DMS153 treated with DMSO at 0.1 percent for 48 hours (cell line): ENCODE measurements at regions not wholly inside any gene's neighbourhood (a gene's known extent, or its start where the extent isn't known, plus 50 kb on each side); places are given as distances from the start of the nearest gene placed in this dataset.
"Not testable (repeated sequence)": the region's sequence is repeated elsewhere in the genome, so short reads cannot be mapped to it uniquely, and the experiment has no call there.

Source experiments
- DNase-seq: peaks from one replicate; lab custom pipeline; 2025; ENCODE audit not compliant: unreplicated experiment; lab: John Stamatoyannopoulos, UW

DNA sequence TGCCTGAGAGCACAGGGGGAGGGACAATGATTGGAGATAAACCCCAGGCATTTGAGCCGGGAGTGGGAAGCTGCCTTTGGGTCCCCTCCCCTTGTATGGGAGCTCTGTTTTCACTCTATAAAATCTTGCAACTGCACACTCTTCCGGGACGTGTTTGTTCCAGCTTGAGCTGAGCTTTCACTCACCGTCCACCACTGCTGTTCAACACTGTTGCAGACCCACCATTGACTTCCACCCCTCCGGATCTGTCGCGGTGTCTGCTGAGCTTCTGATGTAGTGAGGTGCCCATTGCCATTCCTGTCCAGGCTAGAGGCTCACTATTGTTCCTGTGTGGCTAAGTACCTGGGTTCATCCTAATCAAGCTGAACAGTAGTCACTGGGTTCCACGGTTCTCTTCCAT lies 231.6 kb upstream of the CWC22 start:
- DNase-seq, result no peak

DNA sequence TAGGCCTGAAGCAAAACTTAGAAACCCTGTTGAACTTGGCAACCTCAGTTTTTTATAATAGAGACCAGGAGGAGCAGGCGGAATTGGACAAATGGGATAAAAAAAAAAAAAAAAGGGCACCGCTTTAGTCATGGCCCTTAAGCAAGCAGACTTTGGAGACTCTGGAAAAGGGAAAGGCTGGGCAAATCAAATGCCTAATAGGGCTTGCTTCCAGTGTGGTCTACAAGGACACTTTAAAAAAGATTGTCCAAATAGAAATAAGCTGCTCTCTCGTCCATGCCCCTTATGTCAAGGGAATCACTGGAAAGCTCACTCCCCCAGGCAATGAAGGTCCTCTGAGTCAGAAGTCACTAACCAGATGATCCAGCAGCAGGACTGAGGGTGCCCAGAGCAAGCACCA lies 229.0 kb upstream of the CWC22 start:
- not testable (repeated sequence) for DNase-seq

GRCh38 chr2:180235506-180235905 lies 228.4 kb upstream of the CWC22 start:
- not testable (repeated sequence) for DNase-seq

DNA sequence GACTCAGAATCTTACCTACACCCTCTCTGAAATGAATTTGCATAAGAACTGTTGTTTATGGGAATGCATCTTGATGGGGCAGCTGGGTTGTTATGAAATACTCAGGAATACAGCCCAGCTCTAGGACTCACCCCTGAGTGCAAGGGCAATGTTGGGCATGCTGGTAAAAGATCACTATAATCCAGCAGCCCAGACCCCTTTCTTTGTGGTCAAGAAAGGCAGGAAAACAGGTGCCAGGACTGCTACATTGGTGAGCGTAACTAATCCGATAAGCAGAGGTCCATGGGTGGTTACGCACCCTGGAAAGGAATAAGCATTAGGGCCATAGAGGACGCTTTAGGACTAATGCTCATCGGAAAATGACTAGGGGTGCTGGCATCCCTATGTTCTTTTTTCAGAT lies 227.9 kb upstream of the CWC22 start:
- not testable (repeated sequence) for DNase-seq

DNA sequence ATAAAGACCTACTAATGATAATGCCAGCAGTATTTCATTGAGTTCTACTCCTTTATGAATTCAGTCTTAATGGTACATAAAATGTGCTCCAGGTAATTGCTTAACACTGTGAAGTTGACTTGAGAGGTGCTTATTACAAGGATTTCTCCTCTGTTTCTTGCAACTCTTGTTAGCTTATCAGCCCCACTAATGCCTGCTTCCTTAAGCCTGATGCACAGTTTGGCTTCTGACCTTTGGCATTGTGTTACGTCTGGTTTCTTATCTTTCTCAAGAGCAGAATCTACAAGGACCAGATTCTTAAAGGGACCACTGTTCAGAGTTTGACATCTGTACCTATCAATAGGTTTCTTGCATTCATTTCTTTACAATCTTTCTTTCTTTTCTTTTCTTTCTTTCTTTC lies 223.9 kb upstream of the CWC22 start:
- DNase-seq, result no peak

DNA sequence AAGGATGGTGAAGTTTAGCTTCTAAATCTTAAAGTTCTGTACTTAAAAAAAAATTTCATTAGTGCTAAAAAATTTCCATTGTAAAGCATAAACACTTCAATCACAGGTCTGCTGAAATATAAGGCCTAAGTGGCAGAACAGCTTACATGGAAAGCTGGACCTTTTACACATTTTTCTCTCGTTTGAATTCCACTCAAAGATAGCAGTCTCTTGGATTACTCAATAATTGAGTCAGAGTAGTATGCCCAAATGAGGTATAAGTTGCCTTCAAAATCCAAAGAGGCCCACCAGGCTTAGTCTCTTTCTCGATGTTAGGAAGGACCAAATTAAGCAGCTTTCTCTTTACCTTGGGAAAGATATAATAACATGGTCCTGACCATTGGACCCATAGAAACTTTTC lies 220.4 kb upstream of the CWC22 start:
- no peak for DNase-seq

DNA sequence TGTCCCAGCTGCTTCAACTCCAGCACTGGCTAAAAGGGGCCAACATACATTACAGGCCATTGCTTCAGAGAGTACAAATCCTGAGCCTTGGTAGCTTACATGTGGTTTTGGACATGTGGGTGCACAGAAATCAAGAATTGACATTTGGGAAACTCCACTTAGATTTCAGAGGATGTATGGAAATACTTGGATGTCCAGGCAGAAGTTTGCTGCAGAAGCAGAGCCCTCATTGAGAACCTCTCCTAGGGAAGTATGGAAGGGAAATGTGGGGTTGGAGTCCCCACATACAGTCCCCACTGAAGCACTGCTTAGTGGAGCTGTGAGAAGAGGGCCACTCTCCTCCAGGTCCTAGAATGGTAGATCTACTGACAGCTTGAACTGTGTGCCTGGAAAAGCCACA lies 218.0 kb upstream of the CWC22 start:
- DNase-seq, result no peak

DNA sequence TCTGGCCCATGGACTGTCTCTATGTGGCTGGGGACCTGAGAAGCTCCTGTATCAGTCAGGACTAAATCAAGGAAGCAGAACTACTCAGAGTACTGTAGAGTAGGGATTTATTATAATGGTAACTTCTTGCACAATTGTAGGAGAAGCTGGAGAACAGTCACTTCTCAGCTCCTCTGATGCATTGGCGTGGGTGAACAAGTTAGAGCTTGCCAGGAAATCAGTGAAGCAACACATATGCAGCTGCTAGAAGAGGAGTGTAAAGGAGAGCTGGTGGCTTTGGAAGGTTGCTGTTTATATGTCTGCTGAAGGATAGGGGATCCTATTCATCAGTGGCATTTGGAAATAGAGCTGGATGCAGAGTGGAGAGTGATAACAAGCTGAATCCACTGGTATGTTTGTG lies 215.5 kb upstream of the CWC22 start:
- no peak for DNase-seq

DNA sequence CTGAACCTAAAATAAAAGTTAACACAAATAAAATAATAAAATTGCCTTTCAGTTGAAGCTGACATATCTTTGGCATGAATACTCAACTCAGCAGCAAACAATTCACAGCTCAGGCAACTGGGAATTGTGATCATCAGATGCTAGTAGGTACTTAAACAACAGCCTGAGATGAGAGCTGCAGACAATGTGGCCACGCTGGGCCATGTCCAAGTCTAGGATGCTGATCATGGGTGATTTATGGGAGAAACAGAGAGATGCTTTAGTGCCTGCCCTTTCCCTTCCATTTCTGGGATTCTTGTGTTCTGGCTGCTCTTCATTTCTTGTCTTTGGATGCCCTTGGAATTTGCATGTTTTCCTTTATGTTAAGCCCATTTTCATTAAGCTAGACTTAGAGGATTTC lies 212.4 kb upstream of the CWC22 start:
- no peak for DNase-seq

GRCh38 chr2:180208841-180209240 lies 201.7 kb upstream of the CWC22 start:
- DNase-seq, result no peak

DNA sequence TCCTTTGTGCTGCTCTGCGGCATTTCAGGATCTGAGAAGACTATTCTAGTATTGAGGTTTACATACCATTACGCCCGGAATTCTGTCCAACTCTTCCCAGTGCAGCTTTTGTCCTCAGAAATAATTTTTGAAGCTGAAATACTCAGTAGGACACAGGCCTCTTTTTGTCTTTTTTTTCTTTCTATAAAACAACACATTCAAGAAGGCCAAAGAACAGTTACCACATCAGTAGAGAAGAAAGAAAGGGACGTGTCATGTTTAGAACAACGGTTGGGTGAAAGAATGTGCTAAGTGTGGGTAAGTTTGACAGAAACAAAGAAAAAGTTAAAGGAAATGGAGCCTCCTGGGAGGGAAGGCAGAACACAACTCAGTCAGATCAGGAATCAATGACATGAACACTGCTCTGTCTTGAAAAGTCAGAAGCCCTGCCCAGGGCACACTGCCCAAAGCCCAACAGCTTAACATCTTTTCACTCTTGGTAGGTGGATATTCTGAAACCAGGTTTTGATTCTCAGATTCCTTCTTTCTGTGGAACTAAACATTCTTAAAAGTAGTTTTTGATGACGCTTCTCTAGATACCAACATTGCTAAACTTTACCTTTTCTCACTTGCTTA lies 198.6 kb upstream of the CWC22 start:
- no peak for DNase-seq

- DNase-seq, result no peak
Measured at GRCh38 chr2:180203972-180204371, 196.9 kb upstream of the CWC22 start.

DNA sequence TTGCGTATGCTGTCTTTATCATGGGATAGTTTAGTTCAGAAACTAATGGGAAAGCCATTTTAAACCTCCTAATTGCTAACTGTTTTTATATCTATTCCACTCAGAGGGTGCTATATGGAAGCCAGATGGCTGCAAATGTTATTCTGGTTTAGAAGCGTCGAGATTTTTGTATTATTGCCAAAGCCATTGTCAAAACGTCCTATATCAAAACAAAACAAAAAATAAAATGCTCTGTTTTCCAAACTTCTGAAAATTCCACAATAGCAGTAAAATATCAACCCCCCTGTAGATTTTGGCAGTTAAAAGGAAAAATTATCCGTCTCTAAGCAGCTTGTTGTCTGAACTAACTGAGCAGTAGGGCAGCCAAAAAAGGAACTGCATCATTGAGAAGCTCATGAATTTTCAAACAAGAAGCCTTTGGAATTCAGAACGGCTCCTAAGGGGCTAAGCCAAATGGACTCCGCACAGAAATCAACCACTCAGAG lies 195.4 kb upstream of the CWC22 start:
- no peak for DNase-seq

GRCh38 chr2:180196419-180196977 lies 189.4 kb upstream of the CWC22 start:
- no peak for DNase-seq

DNA sequence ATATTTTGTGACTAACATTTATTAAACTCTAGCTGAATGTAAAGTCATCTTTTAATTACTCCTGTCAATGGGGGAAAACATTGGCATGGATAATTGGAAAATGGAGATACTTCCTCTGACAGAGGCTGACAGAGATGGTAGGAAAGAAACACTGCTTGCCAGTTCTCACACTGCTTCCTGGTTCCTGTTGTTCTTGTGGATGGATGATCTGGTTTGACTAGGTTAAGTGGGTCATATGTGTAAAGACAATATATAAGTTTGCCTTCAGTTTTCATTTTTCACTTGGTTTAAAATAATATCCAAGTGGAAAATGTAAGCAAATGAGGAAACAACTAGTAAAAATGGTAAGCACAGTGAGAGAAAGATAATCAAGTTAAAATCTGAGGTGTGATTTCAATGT lies 188.8 kb upstream of the CWC22 start:
- DNase-seq, result no peak

DNA sequence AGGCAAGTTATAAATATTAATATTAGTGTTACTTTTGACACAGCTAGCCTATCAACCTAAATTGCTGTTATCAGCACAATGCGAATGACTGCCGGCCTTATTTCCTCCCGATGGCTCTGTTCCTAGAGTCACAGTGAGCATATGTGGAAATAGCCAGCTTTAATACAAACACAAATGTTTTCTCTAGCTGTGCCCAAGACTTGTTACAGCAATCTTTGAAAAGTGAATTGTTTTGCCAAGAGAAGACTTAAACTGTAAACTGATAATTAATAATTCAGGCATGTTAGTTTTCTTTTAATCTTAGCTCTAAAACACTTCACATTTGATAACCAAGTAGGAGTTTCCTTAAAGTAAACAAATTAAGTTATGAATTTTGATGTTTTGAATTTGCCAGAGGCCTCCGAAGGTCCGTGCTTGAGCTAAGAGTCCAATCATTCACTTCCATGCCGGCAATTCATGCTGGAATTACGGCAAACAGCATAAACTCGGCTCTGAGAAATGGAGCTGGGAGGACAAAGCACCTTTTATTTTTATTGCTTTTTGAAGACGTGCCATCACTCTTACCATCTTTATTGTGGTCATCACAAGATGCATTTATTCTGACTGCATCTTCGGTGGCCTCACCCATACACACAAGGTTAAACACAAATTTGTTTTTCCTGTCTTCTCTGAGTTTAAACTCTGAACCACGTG lies 184.5 kb upstream of the CWC22 start:
- DNase-seq, result no peak

GRCh38 chr2:180190851-180191250 lies 183.8 kb upstream of the CWC22 start:
- no peak for DNase-seq

DNA sequence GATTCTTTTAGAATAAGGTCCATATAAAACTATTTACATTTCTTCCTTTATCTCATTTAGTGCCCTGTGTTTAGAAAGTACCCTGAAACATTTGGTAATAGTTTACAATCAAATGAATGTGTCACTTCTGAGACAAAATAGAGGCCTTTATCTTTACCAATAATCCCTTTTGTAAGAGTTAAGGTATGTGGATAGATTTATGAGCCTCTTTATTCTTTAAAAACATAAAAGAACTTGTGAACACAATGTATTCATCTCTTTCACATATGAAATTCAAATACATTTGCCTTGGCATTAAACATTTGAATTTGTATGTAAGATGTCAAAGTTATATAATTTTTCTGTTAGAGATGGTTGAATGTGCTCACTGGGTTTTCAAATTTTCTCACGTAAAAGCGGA lies 180.5 kb upstream of the CWC22 start:
- no peak for DNase-seq

DNA sequence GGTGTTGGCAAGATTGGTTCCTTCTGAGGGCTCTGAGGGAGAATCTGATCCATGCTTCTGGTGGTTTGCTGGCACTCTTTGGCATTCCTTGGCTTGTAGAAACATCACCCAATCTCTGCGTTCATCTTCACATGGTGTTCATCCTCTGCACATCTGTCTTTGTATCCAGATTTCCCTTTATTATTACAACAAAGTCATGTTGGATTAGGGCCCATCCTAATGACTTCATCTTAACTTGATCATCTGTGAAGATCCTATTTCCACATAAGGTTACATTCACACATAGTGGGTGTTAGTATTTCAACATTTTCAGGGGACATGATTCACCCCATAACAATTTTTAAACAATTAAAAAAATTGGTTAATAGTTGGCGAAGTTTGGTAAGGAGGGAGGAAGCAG lies 177.4 kb upstream of the CWC22 start:
- DNase-seq, result no peak

GRCh38 chr2:180180511-180180910 lies 173.4 kb upstream of the CWC22 start:
- no peak for DNase-seq

- no peak for DNase-seq
Measured at GRCh38 chr2:180177534-180177933, 170.4 kb upstream of the CWC22 start.

- no peak for DNase-seq
Measured at GRCh38 chr2:180175736-180176135, 168.6 kb upstream of the CWC22 start.

- DNase-seq, result no peak
Measured at GRCh38 chr2:180174580-180174979, 167.5 kb upstream of the CWC22 start.
